KMS-11 (cell line): ENCODE measurements at regions not wholly inside any gene's neighbourhood (a gene's known extent, or its start where the extent isn't known, plus 50 kb on each side); places are given as distances from the start of the nearest gene placed in this dataset.

Experiments used
- H2AFZ ChIP-seq: fragments of 200-600 bp; sonication (generic); 2 replicates; pipeline ENCODE4 v1.6.1; 2016; ENCODE audit warnings: antibody characterized with exemption, mixed run types, low read depth
- H3K27ac ChIP-seq: fragments of 200-600 bp; sonication (generic); 2 replicates; pipeline ENCODE4 v1.6.1; 2016; ENCODE audit warnings: mild to moderate bottlenecking, mixed run types
- H3K27me3 ChIP-seq: fragments of 200-600 bp; sonication (generic); 2 replicates; pipeline ENCODE4 v1.6.1; 2017; ENCODE audit warnings: mild to moderate bottlenecking, low read depth, mixed run types, moderate library complexity; ENCODE audit not compliant: insufficient read depth
- H3K36me3 ChIP-seq: fragments of 200-600 bp; sonication (generic); 2 replicates; pipeline ENCODE4 v1.6.1; 2017; ENCODE audit warnings: mild to moderate bottlenecking, mixed run types; ENCODE audit not compliant: insufficient read depth
- H3K4me1 ChIP-seq: fragments of 200-600 bp; sonication (generic); 2 replicates; pipeline ENCODE4 v1.6.1; 2016; ENCODE audit warnings: mild to moderate bottlenecking, low read depth, mixed run types; ENCODE audit not compliant: poor library complexity, severe bottlenecking
- H3K4me2 ChIP-seq: fragments of 200-600 bp; sonication (generic); 2 replicates; pipeline ENCODE4 v1.7.0; 2016; ENCODE audit warnings: mild to moderate bottlenecking, mixed run types
- H3K4me3 ChIP-seq: fragments of 200-600 bp; sonication (generic); IDR thresholded peaks from 2 replicates; pipeline ENCODE4 v1.6.1; 2017; ENCODE audit warnings: low read depth, low read length, mixed read lengths; ENCODE audit not compliant: insufficient read depth
- H3K79me2 ChIP-seq: fragments of 200-600 bp; sonication (generic); 2 replicates; pipeline ENCODE4 v1.6.1; 2016; ENCODE audit warnings: low read depth, mixed run types; ENCODE audit not compliant: insufficient read depth
- H3K9ac ChIP-seq: fragments of 200-600 bp; sonication (generic); 2 replicates; pipeline ENCODE4 v1.6.1; 2016; ENCODE audit warnings: mild to moderate bottlenecking, mixed run types
- H4K20me1 ChIP-seq: fragments of 200-600 bp; sonication (generic); 2 replicates; pipeline ENCODE4 v1.6.1; 2016; ENCODE audit warnings: mild to moderate bottlenecking, mixed run types; ENCODE audit not compliant: insufficient read depth
- CTCF ChIP-seq: fragments of 200-600 bp; sonication (generic); conservative IDR thresholded peaks from 2 replicates; pipeline ENCODE4 v1.6.1; 2017; ENCODE audit warnings: low read depth, mild to moderate bottlenecking, antibody characterized with exemption, low read length, moderate library complexity, mixed read lengths

GRCh38 chr3:30084316-30084715, 522.1 kb upstream of the TGFBR2 start:
- H3K79me2 ChIP-seq, result no peaks in the 10 kb centered on the region
- H3K36me3 ChIP-seq, result no peaks in the 10 kb centered on the region
- H3K9ac ChIP-seq, result no peak overlapping the region
- no peak overlapping the region for H3K4me3 ChIP-seq
- no peaks in the 10 kb centered on the region for H3K4me1 ChIP-seq
- no peaks in the 10 kb centered on the region for H3K27me3 ChIP-seq
- H2AFZ ChIP-seq, result no peak overlapping the region
- no peak overlapping the region for H3K4me2 ChIP-seq
- no peak for TF ChIP-seq CTCF
- H4K20me1 ChIP-seq, result no peaks in the 10 kb centered on the region
- H3K27ac ChIP-seq, result no peak overlapping the region

- no peaks in the 10 kb centered on the region for H3K79me2 ChIP-seq
- H2AFZ ChIP-seq, result no peak overlapping the region
- no peaks in the 10 kb centered on the region for H4K20me1 ChIP-seq
- no peaks in the 10 kb centered on the region for H3K36me3 ChIP-seq
- no peak overlapping the region for H3K9ac ChIP-seq
- H3K4me3 ChIP-seq, result no peak overlapping the region
- TF ChIP-seq CTCF, result no peak
- no peaks in the 10 kb centered on the region for H3K4me1 ChIP-seq
- no peaks in the 10 kb centered on the region for H3K27me3 ChIP-seq
- H3K27ac ChIP-seq, result no peak overlapping the region
- no peak overlapping the region for H3K4me2 ChIP-seq
These were observed 521.4 kb upstream of the TGFBR2 start for GRCh38 chr3:30084971-30085403.

GRCh38 chr3:30085486-30085885, 520.9 kb upstream of the TGFBR2 start:
- no peaks in the 10 kb centered on the region for H3K36me3 ChIP-seq
- no peaks in the 10 kb centered on the region for H3K27me3 ChIP-seq
- no peak overlapping the region for H2AFZ ChIP-seq
- H4K20me1 ChIP-seq, result no peaks in the 10 kb centered on the region
- H3K4me2 ChIP-seq, result no peak overlapping the region
- H3K79me2 ChIP-seq, result no peaks in the 10 kb centered on the region
- no peak overlapping the region for H3K27ac ChIP-seq
- H3K9ac ChIP-seq, result no peak overlapping the region
- no peak overlapping the region for H3K4me3 ChIP-seq
- no peaks in the 10 kb centered on the region for H3K4me1 ChIP-seq
- TF ChIP-seq CTCF, result no peak

GRCh38 chr3:30091686-30092085, 514.7 kb upstream of the TGFBR2 start:
- Histone ChIP-seq H3K4me2 (no peak overlapping the region), H2AFZ (no peak overlapping the region), H4K20me1 (no peaks in the 10 kb centered on the region), H3K27ac (no peak overlapping the region), H3K4me1 (no peaks in the 10 kb centered on the region), H3K9ac (no peak overlapping the region), H3K36me3 (no peaks in the 10 kb centered on the region), H3K27me3 (no peaks in the 10 kb centered on the region), H3K4me3 (no peak overlapping the region), H3K79me2 (no peaks in the 10 kb centered on the region)
- TF ChIP-seq CTCF, result no peak
